Body of pancreas (tissue), 4 donors: ENCODE measurements at regions not wholly inside any gene's neighbourhood (a gene's known extent, or its start where the extent isn't known, plus 50 kb on each side); places are given as distances from the start of the nearest gene placed in this dataset.

Experiments used
- ATAC-seq: fragments of 150-250 bp; one replicate; pipeline ENCODE4 v1.9.1; 2016
- DNase-seq, 4 donors: peaks; one replicate each; pipeline ENCODE4 v3.0.0-alpha.2; 2019
- H3K27ac ChIP-seq, 4 donors: fragments of 200-600 bp; sonication (generic); 1 replicate in 3 of 4; 2 replicates in 1 of 4; pipeline versions ENCODE4 v1.5.1 to v1.6.1; 2016 to 2019; ENCODE audit warnings: mild to moderate bottlenecking in 1 of 4, mixed read lengths in 1 of 4, moderate library complexity in 1 of 4
- H3K27me3 ChIP-seq, 2 donors: fragments of 200-600 bp; sonication (generic); one replicate each; pipeline ENCODE4 v1.6.0; 2016; ENCODE audit warnings: mild to moderate bottlenecking in 1 of 2
- H3K36me3 ChIP-seq, 2 donors: fragments of 200-600 bp; sonication (generic); replicated peaks in 1 of 2; 2 replicates each; pipeline ENCODE4 v1.5.1; 2016; ENCODE audit warnings: low read depth in 2 of 2; ENCODE audit not compliant: insufficient read depth in 1 of 2
- H3K4me1 ChIP-seq: fragments of 200-600 bp; sonication (generic); one replicate; pipeline ENCODE4 v1.6.0; 2016
- H3K4me3 ChIP-seq, 2 donors: fragments of 200-600 bp; sonication (generic); 1 replicate in 1 of 2; 2 replicates in 1 of 2; pipeline ENCODE4 v1.5.1; 2016 to 2019
- H3K9me3 ChIP-seq, 3 donors: fragments of 200-600 bp; sonication (generic); 1 replicate in 2 of 3; 2 replicates in 1 of 3; pipeline ENCODE4 v1.5.1; 2016
- POLR2A ChIP-seq, 3 donors: fragments of 450-650 bp; IDR thresholded peaks; one replicate each; pipeline ENCODE4 v1.6.1; 2016; ENCODE audit warnings: antibody characterized with exemption in 3 of 3, mild to moderate bottlenecking in 2 of 3
- WGBS, 2 donors: methylation state at CpG; one replicate each; pipeline ENCODE4 v1.1.5; 2017; 5-methylcytosine and 5-hydroxymethylcytosine counted together
- intact Hi-C: fragments of 100-400 bp; cut with DNase I; formaldehyde crosslinking; loops from one replicate; pipeline ENCODE4 v1.15.1; 2023
- TF ChIP-seq, protein P1 (sequence below), 7 experiments: fragments of 450-650 bp in 4 of 7; fragments of 200-600 bp in 3 of 7; sonication (generic) in 3 of 7; IDR thresholded peaks; one replicate each; pipeline ENCODE4 v1.5.1; 2016 to 2019; ENCODE audit warnings: antibody characterized with exemption in 7 of 7

DNA sequence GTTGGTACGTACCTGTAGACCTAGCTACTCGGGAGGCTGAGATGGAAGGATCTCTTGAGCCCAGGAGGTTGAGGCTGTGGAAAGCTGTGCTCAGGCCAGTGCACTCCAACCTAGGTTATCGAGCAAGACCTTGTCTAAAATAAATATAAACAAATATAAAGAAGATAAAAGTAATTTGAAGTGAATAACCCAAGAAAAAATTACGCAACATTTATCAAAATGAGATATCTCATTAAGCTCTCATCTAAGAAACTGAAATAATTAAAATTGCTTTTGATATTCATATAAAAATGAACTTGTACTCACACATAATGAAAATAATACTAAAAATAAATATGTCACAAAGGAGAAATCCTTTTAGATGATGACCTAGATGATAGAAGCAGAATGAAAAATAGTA, 647.1 kb upstream of the NCAM2 start:
- ATAC-seq (no peak), DNase-seq (no peak)
- intact Hi-C loops: no loop called here
- no peaks in the 10 kb centered on the region for H3K4me1 ChIP-seq
- H3K27me3 ChIP-seq: no peaks in the 10 kb centered on the region
- TF ChIP-seq POLR2A (IDR thresholded peaks at IDR 0.05): no peak
- TF ChIP-seq, protein P1, sequence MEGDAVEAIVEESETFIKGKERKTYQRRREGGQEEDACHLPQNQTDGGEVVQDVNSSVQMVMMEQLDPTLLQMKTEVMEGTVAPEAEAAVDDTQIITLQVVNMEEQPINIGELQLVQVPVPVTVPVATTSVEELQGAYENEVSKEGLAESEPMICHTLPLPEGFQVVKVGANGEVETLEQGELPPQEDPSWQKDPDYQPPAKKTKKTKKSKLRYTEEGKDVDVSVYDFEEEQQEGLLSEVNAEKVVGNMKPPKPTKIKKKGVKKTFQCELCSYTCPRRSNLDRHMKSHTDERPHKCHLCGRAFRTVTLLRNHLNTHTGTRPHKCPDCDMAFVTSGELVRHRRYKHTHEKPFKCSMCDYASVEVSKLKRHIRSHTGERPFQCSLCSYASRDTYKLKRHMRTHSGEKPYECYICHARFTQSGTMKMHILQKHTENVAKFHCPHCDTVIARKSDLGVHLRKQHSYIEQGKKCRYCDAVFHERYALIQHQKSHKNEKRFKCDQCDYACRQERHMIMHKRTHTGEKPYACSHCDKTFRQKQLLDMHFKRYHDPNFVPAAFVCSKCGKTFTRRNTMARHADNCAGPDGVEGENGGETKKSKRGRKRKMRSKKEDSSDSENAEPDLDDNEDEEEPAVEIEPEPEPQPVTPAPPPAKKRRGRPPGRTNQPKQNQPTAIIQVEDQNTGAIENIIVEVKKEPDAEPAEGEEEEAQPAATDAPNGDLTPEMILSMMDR (IDR thresholded peaks at IDR 0.05): no peak
- H3K9me3 ChIP-seq: no peaks in the 10 kb centered on the region
- H3K36me3 ChIP-seq: no peaks in the 10 kb centered on the region
- 45 to 60% methylated on average over 4 of the region's 4 CpGs for WGBS, 2 donors
- no peak overlapping the region for H3K27ac ChIP-seq
- H3K4me3 ChIP-seq: no peak overlapping the region

DNA sequence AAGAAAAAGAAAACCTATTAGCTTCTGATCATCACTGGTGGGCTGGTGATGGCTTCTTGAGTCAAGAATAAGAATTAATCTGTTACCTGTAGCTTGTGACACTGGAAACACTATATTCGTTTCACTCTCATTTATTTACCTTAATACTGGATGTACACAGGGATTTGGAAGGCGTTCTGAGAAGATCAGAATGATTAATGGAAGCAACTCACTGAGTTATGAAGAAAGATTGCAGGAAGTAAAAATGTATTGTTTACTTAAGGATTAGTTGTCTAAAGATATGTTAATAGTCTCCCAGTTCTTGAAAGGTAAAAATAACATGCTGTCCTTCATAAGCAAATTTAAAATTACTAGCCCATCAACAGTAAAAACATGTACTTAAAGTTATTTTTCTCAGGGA, 644.9 kb upstream of the NCAM2 start:
- no peak for ATAC-seq
- TF ChIP-seq, protein P1 (IDR thresholded peaks at IDR 0.05): no peak
- no peak for TF ChIP-seq POLR2A (IDR thresholded peaks at IDR 0.05)
- intact Hi-C loops: no loop called here

DNA sequence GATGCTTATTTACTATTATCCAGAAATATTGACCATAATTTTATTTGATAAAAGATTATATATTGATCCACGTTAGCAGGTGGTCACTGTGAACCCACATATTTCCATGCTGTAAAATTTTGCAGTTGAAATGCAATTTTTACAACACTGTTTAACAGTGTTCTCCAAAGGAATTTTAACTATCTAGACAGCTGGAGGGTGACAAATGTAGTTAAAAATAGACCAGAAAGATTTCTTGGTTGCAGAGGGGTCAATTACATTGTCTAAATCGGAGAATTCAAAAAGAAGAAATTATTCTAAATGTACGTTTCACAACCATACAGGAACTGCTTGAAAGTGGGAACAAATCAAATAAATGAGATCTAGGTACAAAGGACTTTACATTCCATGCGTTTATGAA, 625.2 kb upstream of the NCAM2 start:
- no peak overlapping the region for H3K4me3 ChIP-seq
- DNase-seq (no peak), ATAC-seq (no peak)
- H3K27ac ChIP-seq: no peak overlapping the region
- H3K4me1 ChIP-seq: no peaks in the 10 kb centered on the region
- 18 to 20% methylated on average over 4 of the region's 4 CpGs for WGBS, 2 donors
- H3K9me3 ChIP-seq: no peaks in the 10 kb centered on the region
- no peaks in the 10 kb centered on the region for H3K27me3 ChIP-seq
- H3K36me3 ChIP-seq: no peaks in the 10 kb centered on the region
- TF ChIP-seq, protein P1 (IDR thresholded peaks at IDR 0.05): no peak
- no peak for TF ChIP-seq POLR2A (IDR thresholded peaks at IDR 0.05)
- intact Hi-C loops: no loop called here

More for the DNA sequence above, 644.9 kb upstream of the NCAM2 start:
- DNase-seq: no peak
- H3K4me3 ChIP-seq: no peak overlapping the region
- H3K4me1 ChIP-seq: no peaks in the 10 kb centered on the region
- 3 to 5% methylated on average over 2 of the region's 2 CpGs for WGBS, 2 donors
- no peak overlapping the region for H3K27ac ChIP-seq
- H3K36me3 ChIP-seq: no peaks in the 10 kb centered on the region
- H3K27me3 ChIP-seq: no peaks in the 10 kb centered on the region
- no peaks in the 10 kb centered on the region for H3K9me3 ChIP-seq

DNA sequence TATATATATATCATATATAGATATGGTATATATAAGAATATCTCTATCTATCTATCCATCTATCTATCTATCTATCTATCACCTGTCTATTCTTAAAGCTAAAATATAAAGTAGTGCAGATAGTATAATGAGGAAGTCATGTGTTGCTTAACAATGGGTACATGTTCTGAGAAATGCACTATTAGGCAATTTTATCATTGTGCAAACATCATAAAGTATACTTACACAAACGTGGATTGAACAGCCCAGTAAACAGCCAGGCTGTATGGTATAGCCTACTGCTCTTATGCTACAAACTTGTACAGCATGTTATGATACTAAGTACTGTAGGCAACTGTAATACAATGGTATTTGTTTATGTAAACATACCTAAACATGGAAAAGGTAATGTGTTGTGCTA, 621.0 kb upstream of the NCAM2 start:
- WGBS, 2 donors: 0% methylated on average over 1 of the region's 1 CpG
- no peak for DNase-seq
- Histone ChIP-seq H3K4me1 (no peaks in the 10 kb centered on the region), H3K4me3 (no peak overlapping the region), H3K27me3 (no peaks in the 10 kb centered on the region), H3K9me3 (no peaks in the 10 kb centered on the region), H3K27ac (no peak overlapping the region), H3K36me3 (no peaks in the 10 kb centered on the region)
- intact Hi-C loops: no loop called here
- ATAC-seq: no peak
- TF ChIP-seq, protein P1 (IDR thresholded peaks at IDR 0.05): no peak
- no peak for TF ChIP-seq POLR2A (IDR thresholded peaks at IDR 0.05)

DNA sequence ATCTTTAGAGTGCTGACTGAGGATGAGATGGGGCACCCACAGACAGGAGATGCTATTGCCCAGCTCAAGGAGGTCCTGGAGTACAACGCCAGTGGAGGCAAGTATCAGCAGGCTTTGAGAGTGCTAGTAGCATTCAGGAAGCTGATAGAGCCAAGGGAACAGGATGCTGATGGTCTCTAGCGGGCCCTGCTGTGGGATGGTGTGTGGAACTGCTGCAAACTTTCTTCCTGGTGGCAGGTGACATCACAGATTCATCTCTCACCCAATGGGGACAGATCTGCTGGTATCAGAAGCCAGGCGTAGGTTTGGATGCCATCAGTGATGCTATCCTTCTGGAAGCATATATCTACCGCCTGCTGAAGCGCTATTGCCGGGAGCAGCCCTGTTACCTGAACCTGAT, 609.8 kb upstream of the NCAM2 start:
- Histone ChIP-seq H3K4me1 (no peaks in the 10 kb centered on the region), H3K27me3 (no peaks in the 10 kb centered on the region), H3K27ac (no peak overlapping the region), H3K4me3 (no peak overlapping the region), H3K36me3 (no peaks in the 10 kb centered on the region), H3K9me3 (no peaks in the 10 kb centered on the region)
- TF ChIP-seq POLR2A (IDR thresholded peaks at IDR 0.05): no peak
- TF ChIP-seq, protein P1 (IDR thresholded peaks at IDR 0.05): no peak
- 64 to 74% methylated on average over 6 of the region's 6 CpGs for WGBS, 2 donors
- DNase-seq (no peak), ATAC-seq (no peak)
- intact Hi-C loops: no loop called here
